ENCODE measurements at regions not wholly inside any gene's neighbourhood (a gene's known extent, or its start where the extent isn't known, plus 50 kb on each side); places are given as distances from the start of the nearest gene placed in this dataset.

- ATAC-seq: no peak
- TF ChIP-seq SNAI2 (CRISPR knock-in tag; IDR thresholded peaks at IDR 0.05) (no peak), PPARA (CRISPR knock-in tag; IDR thresholded peaks at IDR 0.05; ENCODE audit: borderline replicate concordance) (no peak), TOX (CRISPR knock-in tag; IDR thresholded peaks at IDR 0.05; ENCODE audit: borderline replicate concordance) (no peak)
These were observed 465.8 kb downstream of the ARL4A start for GRCh38 chr7:13153266-13153665.

- TF ChIP-seq RARB (CRISPR knock-in tag; IDR thresholded peaks at IDR 0.05) (no peak), POU6F1 (CRISPR knock-in tag; IDR thresholded peaks at IDR 0.05; ENCODE audit: borderline replicate concordance, low read depth) (no peak), GLIS3 (CRISPR knock-in tag; IDR thresholded peaks at IDR 0.05) (no peak)
- ATAC-seq: no peak
These were observed 466.3 kb downstream of the ARL4A start for GRCh38 chr7:13153742-13154141.

- TF ChIP-seq ZNF565 (CRISPR knock-in tag; conservative IDR thresholded peaks at IDR 0.05; ENCODE audit: low read depth) (no peak), ZC3H10 (CRISPR knock-in tag; IDR thresholded peaks at IDR 0.05) (no peak), GLIS3 (CRISPR knock-in tag; IDR thresholded peaks at IDR 0.05) (no peak), TSHZ2 (CRISPR knock-in tag; IDR thresholded peaks at IDR 0.05) (no peak), ZNF8 (CRISPR knock-in tag; IDR thresholded peaks at IDR 0.05) (no peak), PATZ1 (CRISPR knock-in tag; IDR thresholded peaks at IDR 0.05; ENCODE audit: borderline replicate concordance) (no peak), ESRRG (CRISPR knock-in tag; IDR thresholded peaks at IDR 0.05) (no peak), ZFP3 (CRISPR knock-in tag; IDR thresholded peaks at IDR 0.05) (no peak), OSR1 (CRISPR knock-in tag; IDR thresholded peaks at IDR 0.05) (no peak), TOX (CRISPR knock-in tag; IDR thresholded peaks at IDR 0.05; ENCODE audit: borderline replicate concordance) (no peak), ISL1 (CRISPR knock-in tag; IDR thresholded peaks at IDR 0.05) (no peak), ARNTL (CRISPR knock-in tag; IDR thresholded peaks at IDR 0.05; ENCODE audit: borderline replicate concordance, low read depth) (no peak), CSDC2 (CRISPR knock-in tag; IDR thresholded peaks at IDR 0.05) (no peak), ZFP30 (CRISPR knock-in tag; IDR thresholded peaks at IDR 0.05) (no peak), BACH2 (CRISPR knock-in tag; IDR thresholded peaks at IDR 0.05; ENCODE audit: borderline replicate concordance) (no peak), POU6F1 (CRISPR knock-in tag; IDR thresholded peaks at IDR 0.05; ENCODE audit: borderline replicate concordance, low read depth) (no peak), TCF4 (CRISPR knock-in tag; IDR thresholded peaks at IDR 0.05; ENCODE audit: borderline replicate concordance) (no peak), CREB5 (CRISPR knock-in tag; IDR thresholded peaks at IDR 0.05; ENCODE audit: low read depth) (no peak), ZNF70 (CRISPR knock-in tag; IDR thresholded peaks at IDR 0.05) (no peak), CSRNP3 (CRISPR knock-in tag; IDR thresholded peaks at IDR 0.05) (no peak)
- ATAC-seq: no peak
These were observed 467.8 kb downstream of the ARL4A start for GRCh38 chr7:13155188-13155587.

Measured in SK-N-SH treated with all-trans-retinoic acid at 6 μM for 48 hours (cell line).